Panc1 (cell line): ENCODE measurements at regions not wholly inside any gene's neighbourhood (a gene's known extent, or its start where the extent isn't known, plus 50 kb on each side); places are given as distances from the start of the nearest gene placed in this dataset.

ENCODE experiments used
- ATAC-seq: fragments of 200-7000 bp; cut with Tn5 transposase; 2 replicates; pipeline ENCODE4 v1.9.1; 2020; ENCODE audit warnings: mild to moderate bottlenecking, moderate library complexity
- BruUV-seq: library from RNA; stranded (reverse); fragments of 400-500 nt; replicated peaks from 2 replicates; lab custom pipeline; 2021; lab: Mats Ljungman, UMichigan
- CTCF ChIA-PET: fragments of 300-600 bp; sonication (Branson Sonifier 250); formaldehyde crosslinking; loops from one replicate; lab custom pipeline; 2022; ENCODE audit warnings: antibody characterized with exemption; lab: Charles Lee
- POLR2A ChIA-PET: fragments of 300-600 bp; sonication (Branson Sonifier 250); formaldehyde crosslinking; loops from one replicate; lab custom pipeline; 2022; ENCODE audit warnings: antibody characterized with exemption; lab: Charles Lee
- DNase-seq: peaks from one replicate; pipeline ENCODE4 v3.0.0-alpha.2; 2010; ENCODE audit warnings: low read depth, low spot score
- H3K27ac ChIP-seq: 2 replicates; pipeline ENCODE4 v1.5.1; 2011; ENCODE audit warnings: mild to moderate bottlenecking, low read length, inconsistent platforms
- H3K27me3 ChIP-seq: fragments of 200-500 bp; sonication (Bioruptor generic); 2 replicates; pipeline ENCODE4 v1.6.0; 2014; ENCODE audit warnings: low read length, inconsistent platforms; ENCODE audit not compliant: control insufficient read depth, insufficient read depth
- H3K36me3 ChIP-seq: fragments of 200-500 bp; sonication (Bioruptor generic); 2 replicates; pipeline ENCODE4 v1.5.1; 2014; ENCODE audit warnings: inconsistent platforms, mild to moderate bottlenecking, low read length, moderate library complexity; ENCODE audit not compliant: control insufficient read depth, insufficient read depth
- H3K4me1 ChIP-seq: 2 replicates; pipeline ENCODE4 v1.5.1; 2011; ENCODE audit warnings: inconsistent platforms, mild to moderate bottlenecking, low read length, moderate library complexity; ENCODE audit not compliant: control insufficient read depth, insufficient read depth
- H3K4me3 ChIP-seq, 2 experiments: 2 replicates each; pipeline ENCODE4 v1.5.1; 2011 to 2012; ENCODE audit warnings: low read depth in 2 of 2, low read length in 2 of 2, mild to moderate bottlenecking in 2 of 2, inconsistent platforms in 1 of 2, moderate library complexity in 1 of 2
- H3K9me3 ChIP-seq: fragments of 200-500 bp; sonication (Bioruptor generic); 2 replicates; pipeline ENCODE4 v1.5.1; 2014; ENCODE audit warnings: low read depth, mild to moderate bottlenecking, inconsistent platforms, low read length, moderate library complexity; ENCODE audit not compliant: control insufficient read depth, insufficient read depth
- CTCF ChIP-seq: fragments of 450-650 bp; IDR thresholded peaks from 2 replicates; pipeline ENCODE4 v1.5.1; 2017; ENCODE audit warnings: mild to moderate bottlenecking
- POLR2AphosphoS5 ChIP-seq: IDR thresholded peaks from 2 replicates; pipeline ENCODE4 v1.6.1; 2012; ENCODE audit warnings: mild to moderate bottlenecking, low read depth, low read length, moderate library complexity
- REST ChIP-seq, 2 experiments: IDR thresholded peaks; 2 replicates each; pipeline ENCODE4 v1.6.1; 2011 to 2012; ENCODE audit warnings: low read depth in 2 of 2, control low read depth in 1 of 2, low read length in 1 of 2, mild to moderate bottlenecking in 1 of 2, moderate library complexity in 1 of 2; ENCODE audit not compliant: insufficient read depth in 1 of 2
- SIN3A ChIP-seq: IDR thresholded peaks from 2 replicates; pipeline ENCODE4 v1.6.1; 2012; ENCODE audit warnings: low read depth, mild to moderate bottlenecking, low read length, moderate library complexity, borderline replicate concordance; ENCODE audit not compliant: insufficient read depth
- TCF7L2 ChIP-seq: IDR thresholded peaks from 2 replicates; pipeline ENCODE4 v1.6.1; 2011; ENCODE audit warnings: mild to moderate bottlenecking, low read depth, low read length, inconsistent platforms
- in situ Hi-C: cut with HindIII; loops from 2 replicates; pipeline ENCODE4 v1.10.0; 2016; ENCODE audit warnings: low sequenced_read_pairs, low pct_unique_long_range_greater_than_20kb
- intact Hi-C: fragments of 100-400 bp; cut with micrococcal nuclease; formaldehyde crosslinking; loops from one replicate; pipeline ENCODE4 v1.10.0; 2022; ENCODE audit not compliant: unreplicated experiment

- TF ChIP-seq REST (IDR thresholded peaks at IDR 0.05; ENCODE audit: insufficient read depth in 1 of 2, low read depth in 2 of 2, low read length in 1 of 2) (no peak), TCF7L2 (no peak), POLR2AphosphoS5 (no peak), CTCF (no peak), SIN3A (no peak)
- POLR2A ChIA-PET = no interaction called here
- BruUV-seq = no TSS peak
Measured at GRCh38 chr6:12657884-12658283, 58.7 kb upstream of the PHACTR1 start.

GRCh38 chr6:12661432-12662089 lies 55.0 kb upstream of the PHACTR1 start:
- peaks cover 2% of the 10 kb centered on the region; the same call in 1 of the 2 replicates for H3K27me3 ChIP-seq
- H3K27ac ChIP-seq = no peak overlapping the region
- H3K9me3 ChIP-seq = no peaks in the 10 kb centered on the region
- no peak for ATAC-seq
- intact Hi-C loops = no loop called here
- ChIA-PET CTCF (interaction anchor here (0.7 kb wide), 1 partner anchor 347 kb away, joined by 3 read pairs; no protein-coding TSS in a partner anchor), POLR2A (no interaction called here)
- no peak overlapping the region for H3K4me3 ChIP-seq
- in situ Hi-C loops = no loop called here
- no peaks in the 10 kb centered on the region for H3K4me1 ChIP-seq
- H3K36me3 ChIP-seq = no peaks in the 10 kb centered on the region
- no peak for DNase-seq
- TF ChIP-seq TCF7L2 (no peak), CTCF (no peak), REST (IDR thresholded peaks at IDR 0.05; ENCODE audit: insufficient read depth in 1 of 2, low read depth in 2 of 2, low read length in 1 of 2) (no peak), SIN3A (no peak), POLR2AphosphoS5 (no peak)
- no TSS peak for BruUV-seq

More at GRCh38 chr6:12657884-12658283, 58.7 kb upstream of the PHACTR1 start:
- CTCF ChIA-PET = no interaction called here
- no peaks in the 10 kb centered on the region for H3K9me3 ChIP-seq
- no peaks in the 10 kb centered on the region for H3K36me3 ChIP-seq
- H3K27ac ChIP-seq = no peak overlapping the region
- intact Hi-C loops = no loop called here
- H3K27me3 ChIP-seq = peaks cover 2% of the 10 kb centered on the region; the same call in 1 of the 2 replicates
- no peak for ATAC-seq
- no peak for DNase-seq
- in situ Hi-C loops = no loop called here
- no peaks in the 10 kb centered on the region for H3K4me1 ChIP-seq
- H3K4me3 ChIP-seq = no peak overlapping the region
